Breast epithelium (tissue), 3 donors: ENCODE measurements at regions not wholly inside any gene's neighbourhood (a gene's known extent, or its start where the extent isn't known, plus 50 kb on each side); places are given as distances from the start of the nearest gene placed in this dataset.

Experiments used
- POLR2A ChIP-seq: fragments of 450-650 bp; IDR thresholded peaks from one replicate; pipeline ENCODE4 v1.6.1; 2016; ENCODE audit warnings: antibody characterized with exemption, mild to moderate bottlenecking, moderate library complexity
- TF ChIP-seq, protein P1 (sequence below), 3 donors: fragments of 450-650 bp; IDR thresholded peaks; one replicate each; pipeline ENCODE4 v1.5.1; 2016 to 2017; ENCODE audit warnings: antibody characterized with exemption in 3 of 3, mild to moderate bottlenecking in 3 of 3, moderate library complexity in 3 of 3

DNA sequence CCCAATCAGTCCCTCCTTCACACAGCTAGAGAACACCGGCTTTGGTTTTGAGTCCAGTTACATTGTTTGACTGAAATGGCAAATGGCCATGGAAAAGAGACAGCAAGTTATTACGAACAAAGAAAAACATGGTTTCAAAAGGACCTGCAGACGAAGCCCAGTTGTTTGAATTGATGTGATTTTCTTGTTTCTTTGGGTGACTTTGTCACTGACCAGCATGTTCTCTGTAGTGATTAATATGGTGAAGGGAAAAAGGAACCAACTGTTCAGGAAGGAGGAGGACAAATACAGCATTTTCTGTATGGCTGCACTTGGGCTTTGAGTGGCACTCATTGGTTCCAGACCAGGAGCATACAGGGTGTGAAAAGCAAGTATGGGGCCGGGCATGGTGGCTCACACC is 217.4 kb upstream of the TPM1 start:
- no peak for TF ChIP-seq POLR2A
- TF ChIP-seq, protein P1, sequence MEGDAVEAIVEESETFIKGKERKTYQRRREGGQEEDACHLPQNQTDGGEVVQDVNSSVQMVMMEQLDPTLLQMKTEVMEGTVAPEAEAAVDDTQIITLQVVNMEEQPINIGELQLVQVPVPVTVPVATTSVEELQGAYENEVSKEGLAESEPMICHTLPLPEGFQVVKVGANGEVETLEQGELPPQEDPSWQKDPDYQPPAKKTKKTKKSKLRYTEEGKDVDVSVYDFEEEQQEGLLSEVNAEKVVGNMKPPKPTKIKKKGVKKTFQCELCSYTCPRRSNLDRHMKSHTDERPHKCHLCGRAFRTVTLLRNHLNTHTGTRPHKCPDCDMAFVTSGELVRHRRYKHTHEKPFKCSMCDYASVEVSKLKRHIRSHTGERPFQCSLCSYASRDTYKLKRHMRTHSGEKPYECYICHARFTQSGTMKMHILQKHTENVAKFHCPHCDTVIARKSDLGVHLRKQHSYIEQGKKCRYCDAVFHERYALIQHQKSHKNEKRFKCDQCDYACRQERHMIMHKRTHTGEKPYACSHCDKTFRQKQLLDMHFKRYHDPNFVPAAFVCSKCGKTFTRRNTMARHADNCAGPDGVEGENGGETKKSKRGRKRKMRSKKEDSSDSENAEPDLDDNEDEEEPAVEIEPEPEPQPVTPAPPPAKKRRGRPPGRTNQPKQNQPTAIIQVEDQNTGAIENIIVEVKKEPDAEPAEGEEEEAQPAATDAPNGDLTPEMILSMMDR (IDR thresholded peaks at IDR 0.05) = no peak
